ENCODE measurements at regions not wholly inside any gene's neighbourhood (a gene's known extent, or its start where the extent isn't known, plus 50 kb on each side); places are given as distances from the start of the nearest gene placed in this dataset.

- TF ChIP-seq POLR2A (IDR thresholded peaks at IDR 0.05; ENCODE audit: low read depth, low read length) (no peak), POLR2AphosphoS5 (IDR thresholded peaks at IDR 0.05; ENCODE audit: low read depth, low read length) (no peak), POU2F2 (IDR thresholded peaks at IDR 0.05; ENCODE audit: low read depth, low read length) (no peak), TAF1 (IDR thresholded peaks at IDR 0.05; ENCODE audit: low read depth, low read length) (no peak), SPI1 (IDR thresholded peaks at IDR 0.05; ENCODE audit: low read depth, low read length) (no peak)
Measured at GRCh38 chr13:56189439-56189838, 951.3 kb upstream of the PRR20A start.
